Dendritic cell treated with granulocyte-macrophage colony-stimulating factor and Interleukin-4, amounts not matched to agents 40 ng/mL and 50 ng/mL, for 4 days (primary cell): ENCODE measurements at regions not wholly inside any gene's neighbourhood (a gene's known extent, or its start where the extent isn't known, plus 50 kb on each side); places are given as distances from the start of the nearest gene placed in this dataset.
"Not testable (repeated sequence)": the region's sequence is repeated elsewhere in the genome, so short reads cannot be mapped to it uniquely, and the experiment has no call there.

Experiments
- H3K27ac Mint-ChIP-seq: one replicate; pipeline ENCODE4 v1.8.0; 2022; ENCODE audit warnings: mild to moderate bottlenecking, mixed read lengths
- H3K27me3 Mint-ChIP-seq: one replicate; pipeline ENCODE4 v1.8.0; 2022; ENCODE audit warnings: mild to moderate bottlenecking, mixed read lengths
- H3K36me3 Mint-ChIP-seq: one replicate; pipeline ENCODE4 v1.8.0; 2022; ENCODE audit warnings: low read depth, mixed read lengths
- H3K4me1 Mint-ChIP-seq: one replicate; pipeline ENCODE4 v1.8.0; 2022; ENCODE audit warnings: low read depth, mixed read lengths
- H3K4me3 Mint-ChIP-seq: one replicate; pipeline ENCODE4 v1.8.0; 2022; ENCODE audit warnings: mild to moderate bottlenecking, moderate library complexity, mixed read lengths
- H3K9me3 Mint-ChIP-seq: one replicate; pipeline ENCODE4 v1.8.0; 2022; ENCODE audit warnings: mixed read lengths
- intact Hi-C: fragments of 100-400 bp; cut with micrococcal nuclease; formaldehyde crosslinking; loops from one replicate; pipeline ENCODE4 v1.15.0; 2022

GRCh38 chrX:75673468-75673867, 111.6 kb downstream of the MAGEE2 start:
- no peaks in the 10 kb centered on the region for H3K4me1 Mint-ChIP-seq
- no peak overlapping the region for H3K27ac Mint-ChIP-seq
- peaks cover 24% of the 10 kb centered on the region for H3K9me3 Mint-ChIP-seq
- H3K36me3 Mint-ChIP-seq = no peaks in the 10 kb centered on the region
- H3K27me3 Mint-ChIP-seq = no peaks in the 10 kb centered on the region
- intact Hi-C loops = no loop called here
- no peak overlapping the region for H3K4me3 Mint-ChIP-seq

- H3K4me3 Mint-ChIP-seq = no peak overlapping the region
- no peaks in the 10 kb centered on the region for H3K36me3 Mint-ChIP-seq
- no peak overlapping the region for H3K27ac Mint-ChIP-seq
- no peaks in the 10 kb centered on the region for H3K27me3 Mint-ChIP-seq
- peaks cover 13% of the 10 kb centered on the region for H3K9me3 Mint-ChIP-seq
- intact Hi-C loops = no loop called here
- no peaks in the 10 kb centered on the region for H3K4me1 Mint-ChIP-seq
Measured at GRCh38 chrX:75655627-75656026, 129.4 kb downstream of the MAGEE2 start.

- Mint-ChIP-seq H3K4me1 (no peaks in the 10 kb centered on the region), H3K4me3 (no peak overlapping the region), H3K27me3 (no peaks in the 10 kb centered on the region), H3K27ac (no peak overlapping the region), H3K9me3 (peaks cover 39% of the 10 kb centered on the region), H3K36me3 (no peaks in the 10 kb centered on the region)
- intact Hi-C loops = no loop called here
Measured at GRCh38 chrX:75649829-75650228, 127.0 kb upstream of the ZDHHC15 start.

GRCh38 chrX:75648803-75649588, 126.2 kb upstream of the ZDHHC15 start:
- Mint-ChIP-seq H3K36me3 (no peaks in the 10 kb centered on the region), H3K9me3 (peaks cover 39% of the 10 kb centered on the region), H3K4me3 (no peak overlapping the region), H3K4me1 (no peaks in the 10 kb centered on the region), H3K27me3 (no peaks in the 10 kb centered on the region), H3K27ac (no peak overlapping the region)
- intact Hi-C loops = no loop called here

- Mint-ChIP-seq H3K4me1 (no peaks in the 10 kb centered on the region), H3K36me3 (no peaks in the 10 kb centered on the region), H3K27me3 (no peaks in the 10 kb centered on the region), H3K9me3 (peaks cover 3% of the 10 kb centered on the region), H3K4me3 (no peak overlapping the region), H3K27ac (no peak overlapping the region)
- intact Hi-C loops = no loop called here
Measured at GRCh38 chrX:75642811-75643361, 120.0 kb upstream of the ZDHHC15 start.

GRCh38 chrX:75638332-75638731, 115.5 kb upstream of the ZDHHC15 start:
- H3K4me3 Mint-ChIP-seq = no peak overlapping the region
- intact Hi-C loops = no loop called here
- no peaks in the 10 kb centered on the region for H3K36me3 Mint-ChIP-seq
- H3K9me3 Mint-ChIP-seq = peaks cover 26% of the 10 kb centered on the region
- no peaks in the 10 kb centered on the region for H3K27me3 Mint-ChIP-seq
- no peak overlapping the region for H3K27ac Mint-ChIP-seq
- H3K4me1 Mint-ChIP-seq = no peaks in the 10 kb centered on the region

GRCh38 chrX:75625232-75625631, 102.4 kb upstream of the ZDHHC15 start:
- Mint-ChIP-seq H3K36me3 (no peaks in the 10 kb centered on the region), H3K27ac (no peak overlapping the region), H3K9me3 (peaks cover 12% of the 10 kb centered on the region), H3K4me3 (no peak overlapping the region), H3K27me3 (no peaks in the 10 kb centered on the region), H3K4me1 (no peaks in the 10 kb centered on the region)
- intact Hi-C loops = no loop called here

- Mint-ChIP-seq H3K4me1 (no peaks in the 10 kb centered on the region), H3K4me3 (no peak overlapping the region), H3K27ac (no peak overlapping the region), H3K9me3 (peaks cover 12% of the 10 kb centered on the region), H3K27me3 (no peaks in the 10 kb centered on the region), H3K36me3 (no peaks in the 10 kb centered on the region)
- intact Hi-C loops = no loop called here
Measured at GRCh38 chrX:75623535-75623934, 100.7 kb upstream of the ZDHHC15 start.

- Mint-ChIP-seq H3K27me3 (no peaks in the 10 kb centered on the region), H3K9me3 (peaks cover 6% of the 10 kb centered on the region), H3K27ac (no peak overlapping the region), H3K4me1 (no peaks in the 10 kb centered on the region), H3K4me3 (no peak overlapping the region), H3K36me3 (no peaks in the 10 kb centered on the region)
- intact Hi-C loops = loop anchor here (10.0 kb wide), 1 partner anchor 565 kb away; no protein-coding TSS in a partner anchor
Measured at GRCh38 chrX:75609406-75609805, 86.6 kb upstream of the ZDHHC15 start.

- no peaks in the 10 kb centered on the region for H3K4me1 Mint-ChIP-seq
- H3K9me3 Mint-ChIP-seq = peaks cover 9% of the 10 kb centered on the region
- no peak overlapping the region for H3K27ac Mint-ChIP-seq
- H3K27me3 Mint-ChIP-seq = no peaks in the 10 kb centered on the region
- H3K36me3 Mint-ChIP-seq = no peaks in the 10 kb centered on the region
- no peak overlapping the region for H3K4me3 Mint-ChIP-seq
- intact Hi-C loops = loop anchor here (10.0 kb wide), 1 partner anchor 559 kb away; no protein-coding TSS in a partner anchor
Measured at GRCh38 chrX:75603833-75604232, 81.0 kb upstream of the ZDHHC15 start.

- not testable (repeated sequence) for H3K9me3 Mint-ChIP-seq, H3K4me3 Mint-ChIP-seq
- intact Hi-C loops = loop anchor here (10.0 kb wide), 1 partner anchor 557 kb away; no protein-coding TSS in a partner anchor
Measured at GRCh38 chrX:75602022-75602421, 79.2 kb upstream of the ZDHHC15 start.

GRCh38 chrX:75596178-75596577, 73.3 kb upstream of the ZDHHC15 start:
- no peaks in the 10 kb centered on the region for H3K36me3 Mint-ChIP-seq
- H3K27me3 Mint-ChIP-seq = no peaks in the 10 kb centered on the region
- intact Hi-C loops = no loop called here
- no peak overlapping the region for H3K4me3 Mint-ChIP-seq
- H3K4me1 Mint-ChIP-seq = no peaks in the 10 kb centered on the region
- no peak overlapping the region for H3K27ac Mint-ChIP-seq
- peaks cover 5% of the 10 kb centered on the region for H3K9me3 Mint-ChIP-seq

More at GRCh38 chrX:75602022-75602421, 79.2 kb upstream of the ZDHHC15 start:
- H3K4me1 Mint-ChIP-seq, H3K27me3 Mint-ChIP-seq, H3K27ac Mint-ChIP-seq, H3K36me3 Mint-ChIP-seq: not testable (repeated sequence)

GRCh38 chrX:75593186-75593585, 70.3 kb upstream of the ZDHHC15 start:
- H3K36me3 Mint-ChIP-seq, H3K4me1 Mint-ChIP-seq, H3K4me3 Mint-ChIP-seq, H3K9me3 Mint-ChIP-seq, H3K27ac Mint-ChIP-seq, H3K27me3 Mint-ChIP-seq, intact Hi-C loops: not testable (repeated sequence)

- Mint-ChIP-seq H3K4me1 (no peaks in the 10 kb centered on the region), H3K27me3 (no peaks in the 10 kb centered on the region), H3K27ac (no peak overlapping the region), H3K36me3 (no peaks in the 10 kb centered on the region), H3K4me3 (no peak overlapping the region), H3K9me3 (peaks cover 38% of the 10 kb centered on the region)
- intact Hi-C loops = no loop called here
Measured at GRCh38 chrX:75582511-75582910, 59.7 kb upstream of the ZDHHC15 start.
